MG63 (cell line): ENCODE measurements at regions not wholly inside any gene's neighbourhood (a gene's known extent, or its start where the extent isn't known, plus 50 kb on each side); places are given as distances from the start of the nearest gene placed in this dataset.
"Not testable (repeated sequence)": the region's sequence is repeated elsewhere in the genome, so short reads cannot be mapped to it uniquely, and the experiment has no call there.

Source experiments
- DNase-seq: peaks from one replicate; pipeline ENCODE4 v3.0.0-alpha.2; 2020
- H3K27me3 ChIP-seq: fragments of 250-450 bp; sonication (Bioruptor Pico); 2 replicates; pipeline ENCODE4 v1.5.1; 2020; ENCODE audit warnings: mild to moderate bottlenecking, moderate library complexity
- H3K36me3 ChIP-seq: fragments of 250-450 bp; sonication (Bioruptor Pico); 2 replicates; pipeline ENCODE4 v1.5.1; 2020; ENCODE audit warnings: mild to moderate bottlenecking, moderate library complexity
- H3K4me3 ChIP-seq: fragments of 250-450 bp; sonication (Bioruptor Pico); 2 replicates; pipeline ENCODE4 v1.5.1; 2020; ENCODE audit warnings: mild to moderate bottlenecking, moderate library complexity
- H3K9me3 ChIP-seq: fragments of 250-450 bp; sonication (Bioruptor Pico); 2 replicates; pipeline ENCODE4 v1.5.1; 2020; ENCODE audit warnings: mild to moderate bottlenecking, moderate library complexity

GRCh38 chr4:66298569-66298968 is 628.3 kb upstream of the EPHA5 start:
- no peaks in the 10 kb centered on the region; the same call in 1 of the 2 replicates for H3K9me3 ChIP-seq
- H3K27me3 ChIP-seq, result no peaks in the 10 kb centered on the region
- H3K4me3 ChIP-seq, result no peak overlapping the region
- H3K36me3 ChIP-seq, result no peaks in the 10 kb centered on the region
- no peak for DNase-seq

GRCh38 chr4:66297703-66298102 is 627.4 kb upstream of the EPHA5 start:
- Histone ChIP-seq H3K27me3 (no peaks in the 10 kb centered on the region), H3K4me3 (no peak overlapping the region), H3K9me3 (no peaks in the 10 kb centered on the region; the same call in 1 of the 2 replicates), H3K36me3 (no peaks in the 10 kb centered on the region)
- DNase-seq, result no peak

- no peaks in the 10 kb centered on the region for H3K27me3 ChIP-seq
- no peaks in the 10 kb centered on the region for H3K36me3 ChIP-seq
- no peak for DNase-seq
- no peaks in the 10 kb centered on the region for H3K9me3 ChIP-seq
- no peak overlapping the region for H3K4me3 ChIP-seq
These were observed 624.3 kb upstream of the EPHA5 start for GRCh38 chr4:66294638-66295037.

GRCh38 chr4:66284991-66285451 is 614.7 kb upstream of the EPHA5 start:
- Histone ChIP-seq H3K36me3 (no peaks in the 10 kb centered on the region), H3K9me3 (no peaks in the 10 kb centered on the region; the same call in 1 of the 2 replicates), H3K27me3 (no peaks in the 10 kb centered on the region), H3K4me3 (no peak overlapping the region)
- no peak for DNase-seq

- Histone ChIP-seq H3K4me3 (no peak overlapping the region), H3K9me3 (no peaks in the 10 kb centered on the region), H3K36me3 (no peaks in the 10 kb centered on the region)
These were observed 608.8 kb upstream of the EPHA5 start for GRCh38 chr4:66279084-66279483.

GRCh38 chr4:66275411-66276038 is 605.2 kb upstream of the EPHA5 start:
- no peaks in the 10 kb centered on the region for H3K9me3 ChIP-seq
- DNase-seq, result peak; percentile 45
- no peaks in the 10 kb centered on the region for H3K27me3 ChIP-seq
- H3K4me3 ChIP-seq, result no peak overlapping the region; the same call in 1 of the 2 replicates
- no peaks in the 10 kb centered on the region for H3K36me3 ChIP-seq

More at GRCh38 chr4:66279084-66279483, 608.8 kb upstream of the EPHA5 start:
- H3K27me3 ChIP-seq, result no peaks in the 10 kb centered on the region
- DNase-seq, result no peak

GRCh38 chr4:66273110-66273509 is 602.8 kb upstream of the EPHA5 start:
- Histone ChIP-seq H3K9me3 (no peaks in the 10 kb centered on the region), H3K36me3 (no peaks in the 10 kb centered on the region), H3K4me3 (no peak overlapping the region), H3K27me3 (no peaks in the 10 kb centered on the region)
- DNase-seq, result no peak

- H3K36me3 ChIP-seq, H3K9me3 ChIP-seq, H3K4me3 ChIP-seq, DNase-seq, H3K27me3 ChIP-seq: not testable (repeated sequence)
These were observed 600.1 kb upstream of the EPHA5 start for GRCh38 chr4:66270356-66270755.

GRCh38 chr4:66266554-66266953 is 596.3 kb upstream of the EPHA5 start:
- not testable (repeated sequence) for DNase-seq, H3K9me3 ChIP-seq, H3K36me3 ChIP-seq, H3K4me3 ChIP-seq, H3K27me3 ChIP-seq

GRCh38 chr4:66266035-66266434 is 595.7 kb upstream of the EPHA5 start:
- Histone ChIP-seq H3K36me3 (no peaks in the 10 kb centered on the region), H3K27me3 (no peaks in the 10 kb centered on the region), H3K4me3 (no peak overlapping the region), H3K9me3 (no peaks in the 10 kb centered on the region)
- no peak for DNase-seq

- no peaks in the 10 kb centered on the region for H3K27me3 ChIP-seq
- DNase-seq, result no peak
- H3K36me3 ChIP-seq, result no peaks in the 10 kb centered on the region
- H3K9me3 ChIP-seq, result no peaks in the 10 kb centered on the region
- H3K4me3 ChIP-seq, result no peak overlapping the region
These were observed 582.0 kb upstream of the EPHA5 start for GRCh38 chr4:66252291-66252690.

- Histone ChIP-seq H3K4me3 (no peak overlapping the region), H3K36me3 (no peaks in the 10 kb centered on the region), H3K9me3 (no peaks in the 10 kb centered on the region), H3K27me3 (no peaks in the 10 kb centered on the region)
- no peak for DNase-seq
These were observed 576.4 kb upstream of the EPHA5 start for GRCh38 chr4:66246643-66247042.

- Histone ChIP-seq H3K9me3 (no peaks in the 10 kb centered on the region), H3K27me3 (no peaks in the 10 kb centered on the region), H3K4me3 (no peak overlapping the region), H3K36me3 (no peaks in the 10 kb centered on the region)
- DNase-seq, result no peak
These were observed 565.6 kb upstream of the EPHA5 start for GRCh38 chr4:66235876-66236275.

GRCh38 chr4:66229885-66230284 is 559.6 kb upstream of the EPHA5 start:
- Histone ChIP-seq H3K27me3 (no peaks in the 10 kb centered on the region), H3K36me3 (no peaks in the 10 kb centered on the region), H3K4me3 (no peak overlapping the region), H3K9me3 (no peaks in the 10 kb centered on the region)
- DNase-seq, result no peak

GRCh38 chr4:66225539-66225938 is 555.2 kb upstream of the EPHA5 start:
- no peak overlapping the region for H3K4me3 ChIP-seq
- no peaks in the 10 kb centered on the region for H3K9me3 ChIP-seq
- H3K27me3 ChIP-seq, result no peaks in the 10 kb centered on the region
- no peaks in the 10 kb centered on the region for H3K36me3 ChIP-seq
- DNase-seq, result no peak

GRCh38 chr4:66223068-66223703 is 552.9 kb upstream of the EPHA5 start:
- no peak overlapping the region for H3K4me3 ChIP-seq
- no peaks in the 10 kb centered on the region for H3K36me3 ChIP-seq
- no peak for DNase-seq

GRCh38 chr4:66219401-66219800 is 549.1 kb upstream of the EPHA5 start:
- Histone ChIP-seq H3K9me3 (no peaks in the 10 kb centered on the region), H3K4me3 (no peak overlapping the region), H3K36me3 (no peaks in the 10 kb centered on the region), H3K27me3 (no peaks in the 10 kb centered on the region)
- no peak for DNase-seq

More at GRCh38 chr4:66223068-66223703, 552.9 kb upstream of the EPHA5 start:
- no peaks in the 10 kb centered on the region for H3K9me3 ChIP-seq
- H3K27me3 ChIP-seq, result no peaks in the 10 kb centered on the region

GRCh38 chr4:66216252-66216651 is 546.0 kb upstream of the EPHA5 start:
- Histone ChIP-seq H3K27me3 (no peaks in the 10 kb centered on the region), H3K36me3 (no peaks in the 10 kb centered on the region), H3K4me3 (no peak overlapping the region), H3K9me3 (no peaks in the 10 kb centered on the region)
- no peak for DNase-seq
